ENCODE measurements at regions not wholly inside any gene's neighbourhood (a gene's known extent, or its start where the extent isn't known, plus 50 kb on each side); places are given as distances from the start of the nearest gene placed in this dataset.
A peak's percentile ranks its signal among the peaks of the same experiment; 100 is the strongest.

DNA sequence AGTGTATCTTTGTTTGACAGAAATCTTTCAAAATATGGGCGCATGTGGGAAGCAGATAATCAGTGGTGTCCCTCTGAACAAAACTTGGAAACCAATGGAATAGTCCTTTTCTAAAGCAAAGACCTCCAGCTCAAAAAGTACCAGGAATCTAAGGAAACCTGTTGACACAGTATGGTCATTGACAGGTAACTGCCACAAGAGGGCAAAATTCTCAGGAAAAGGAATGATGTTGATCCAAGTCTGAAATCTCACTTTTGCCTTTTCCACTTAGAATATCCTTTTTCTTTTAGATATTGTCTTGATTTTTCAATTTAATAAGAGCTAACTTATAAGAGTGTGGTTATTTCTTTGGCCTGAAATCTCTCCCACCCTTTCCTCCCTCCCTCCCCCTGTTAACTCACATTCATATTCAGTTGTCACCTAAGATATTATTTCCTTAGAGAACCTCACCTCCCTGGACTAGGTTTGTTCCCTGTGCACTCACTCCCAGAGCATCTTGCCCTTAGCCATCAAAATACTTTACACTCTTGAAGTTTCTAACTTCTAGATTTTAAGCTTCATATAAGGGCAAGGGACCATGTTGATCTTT, 59.0 kb upstream of the BARX1 start:
- TF ChIP-seq, protein P1, sequence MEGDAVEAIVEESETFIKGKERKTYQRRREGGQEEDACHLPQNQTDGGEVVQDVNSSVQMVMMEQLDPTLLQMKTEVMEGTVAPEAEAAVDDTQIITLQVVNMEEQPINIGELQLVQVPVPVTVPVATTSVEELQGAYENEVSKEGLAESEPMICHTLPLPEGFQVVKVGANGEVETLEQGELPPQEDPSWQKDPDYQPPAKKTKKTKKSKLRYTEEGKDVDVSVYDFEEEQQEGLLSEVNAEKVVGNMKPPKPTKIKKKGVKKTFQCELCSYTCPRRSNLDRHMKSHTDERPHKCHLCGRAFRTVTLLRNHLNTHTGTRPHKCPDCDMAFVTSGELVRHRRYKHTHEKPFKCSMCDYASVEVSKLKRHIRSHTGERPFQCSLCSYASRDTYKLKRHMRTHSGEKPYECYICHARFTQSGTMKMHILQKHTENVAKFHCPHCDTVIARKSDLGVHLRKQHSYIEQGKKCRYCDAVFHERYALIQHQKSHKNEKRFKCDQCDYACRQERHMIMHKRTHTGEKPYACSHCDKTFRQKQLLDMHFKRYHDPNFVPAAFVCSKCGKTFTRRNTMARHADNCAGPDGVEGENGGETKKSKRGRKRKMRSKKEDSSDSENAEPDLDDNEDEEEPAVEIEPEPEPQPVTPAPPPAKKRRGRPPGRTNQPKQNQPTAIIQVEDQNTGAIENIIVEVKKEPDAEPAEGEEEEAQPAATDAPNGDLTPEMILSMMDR (IDR thresholded peaks at IDR 0.05): peak; percentile 26 to 66 (median 50)
- no peak for TF ChIP-seq POLR2A (IDR thresholded peaks at IDR 0.05)

All from esophagus squamous epithelium (tissue), 4 donors.